H1 (cell line): ENCODE measurements at regions not wholly inside any gene's neighbourhood (a gene's known extent, or its start where the extent isn't known, plus 50 kb on each side); places are given as distances from the start of the nearest gene placed in this dataset.

ENCODE experiments used
- CTCF ChIA-PET: fragments of 300-600 bp; sonication (Branson Sonifier 250); formaldehyde crosslinking; loops from one replicate; lab custom pipeline; 2021; ENCODE audit not compliant: partially characterized antibody; lab: Charles Lee
- POLR2A ChIA-PET: fragments of 300-600 bp; sonication (Branson Sonifier 250); formaldehyde crosslinking; loops from one replicate; lab custom pipeline; 2021; ENCODE audit warnings: inconsistent platforms; ENCODE audit not compliant: partially characterized antibody; lab: Charles Lee
- DNase-seq, 2 experiments: peaks; one replicate each; pipeline versions ENCODE4 v3.0.0 to v3.0.0-alpha.2; 2010 to 2022; ENCODE audit warnings: low spot score in 2 of 2, low read depth in 1 of 2, mixed read lengths in 1 of 2
- FAIRE-seq: peaks from 2 replicates; lab custom pipeline; 2011; peaks lifted over from hg19 to GRCh38; lab: Jason Lieb, UNC
- H2AFZ ChIP-seq: 2 replicates; pipeline ENCODE4 v1.8.1; 2012; ENCODE audit warnings: low read length, inconsistent platforms
- H2AK5ac ChIP-seq: 2 replicates; pipeline ENCODE4 v1.6.1; 2013; ENCODE audit warnings: low read depth, low read length
- H2BK120ac ChIP-seq: replicated peaks from 2 replicates; pipeline ENCODE3; 2013; ENCODE audit warnings: low read depth, low read length, inconsistent platforms
- H2BK12ac ChIP-seq: 2 replicates; pipeline ENCODE4 v1.6.1; 2013; ENCODE audit warnings: low read depth, low read length
- H2BK15ac ChIP-seq: 2 replicates; pipeline ENCODE4 v1.6.1; 2013; ENCODE audit warnings: low read length
- H2BK20ac ChIP-seq: 2 replicates; pipeline ENCODE4 v1.6.1; 2013; ENCODE audit warnings: low read length
- H2BK5ac ChIP-seq: 2 replicates; pipeline ENCODE4 v1.6.1; 2013; ENCODE audit warnings: low read depth, low read length
- H3K14ac ChIP-seq: 2 replicates; pipeline ENCODE4 v1.6.1; 2013; ENCODE audit warnings: inconsistent platforms; ENCODE audit not compliant: insufficient read length
- H3K18ac ChIP-seq: 2 replicates; pipeline ENCODE4 v1.6.1; 2013; ENCODE audit warnings: low read length; ENCODE audit errors: extremely low read depth
- H3K23ac ChIP-seq: 2 replicates; pipeline ENCODE4 v1.6.1; 2013; ENCODE audit warnings: inconsistent platforms; ENCODE audit not compliant: insufficient read length
- H3K23me2 ChIP-seq: 2 replicates; pipeline ENCODE4 v1.6.1; 2013; ENCODE audit warnings: low read depth, low read length
- H3K27ac ChIP-seq: 2 replicates; pipeline ENCODE4 v1.6.1; 2011; ENCODE audit warnings: low read depth, low read length, inconsistent platforms
- H3K27me3 ChIP-seq, 4 experiments: replicated peaks in 1 of 4; 1 replicate in 1 of 4; 2 replicates in 3 of 4; pipeline versions ENCODE4 v1.6.1 to v1.8.1; 2011 to 2013; ENCODE audit warnings: low read length in 3 of 4, mild to moderate bottlenecking in 3 of 4, inconsistent platforms in 2 of 4, mixed read lengths in 2 of 4, moderate library complexity in 1 of 4; ENCODE audit not compliant: control insufficient read depth in 3 of 4, insufficient read depth in 3 of 4; ENCODE audit errors: extremely low read depth in 1 of 4
- H3K36me3 ChIP-seq, 4 experiments: 2 replicates each; pipeline versions ENCODE4 v1.6.1 to v1.8.1; 2011 to 2013; ENCODE audit warnings: mild to moderate bottlenecking in 4 of 4, low read length in 3 of 4, moderate library complexity in 2 of 4, control low read depth in 1 of 4, inconsistent platforms in 1 of 4; ENCODE audit not compliant: insufficient read depth in 4 of 4, control insufficient read depth in 2 of 4
- H3K4ac ChIP-seq: replicated peaks from 2 replicates; pipeline ENCODE3; 2013; ENCODE audit warnings: low read length, low read depth, mixed read lengths, inconsistent platforms; ENCODE audit not compliant: insufficient read length
- H3K4me1 ChIP-seq, 4 experiments: replicated peaks in 1 of 4; 1 replicate in 1 of 4; 2 replicates in 3 of 4; pipeline versions ENCODE4 v1.6.1 to v1.8.1; 2011 to 2013; ENCODE audit warnings: low read length in 3 of 4, inconsistent platforms in 2 of 4, mixed read lengths in 1 of 4; ENCODE audit not compliant: insufficient read depth in 4 of 4, control insufficient read depth in 3 of 4
- H3K4me2 ChIP-seq, 2 experiments: 2 replicates each; pipeline versions ENCODE4 v1.6.1 to v1.8.1; 2011 to 2013; ENCODE audit warnings: low read depth in 2 of 2, low read length in 2 of 2, control low read depth in 1 of 2, inconsistent platforms in 1 of 2, mild to moderate bottlenecking in 1 of 2; ENCODE audit not compliant: insufficient read depth in 1 of 2
- H3K4me3 ChIP-seq, 4 experiments: fragments of 200-600, 300-600 bp in 1 of 4; sonication (generic), shearing (Covaris generic), sonication (Bioruptor Twin) in 1 of 4; 2 replicates each; pipeline versions ENCODE4 v1.5.1 to v1.8.1; 2011 to 2016; ENCODE audit warnings: low read length in 4 of 4, low read depth in 3 of 4, control low read depth in 2 of 4, inconsistent platforms in 2 of 4, mild to moderate bottlenecking in 2 of 4, mixed read lengths in 1 of 4, moderate library complexity in 1 of 4; ENCODE audit not compliant: insufficient read depth in 2 of 4; ENCODE audit errors: extremely low read depth in 1 of 4
- H3K56ac ChIP-seq: replicated peaks from 2 replicates; pipeline ENCODE3; 2013; ENCODE audit warnings: low read depth, mild to moderate bottlenecking, mixed read lengths, low read length, inconsistent platforms; ENCODE audit not compliant: insufficient read length
- H3K79me1 ChIP-seq: 2 replicates; pipeline ENCODE4 v1.6.1; 2013; ENCODE audit warnings: low read depth, low read length, control low read depth
- H3K79me2 ChIP-seq, 2 experiments: 2 replicates each; pipeline versions ENCODE4 v1.6.1 to v1.8.1; 2012 to 2013; ENCODE audit warnings: low read length in 2 of 2, mild to moderate bottlenecking in 2 of 2, inconsistent platforms in 1 of 2; ENCODE audit not compliant: insufficient read depth in 2 of 2, control insufficient read depth in 1 of 2
- H3K9ac ChIP-seq, 4 experiments: replicated peaks in 1 of 4; 1 replicate in 1 of 4; 2 replicates in 3 of 4; pipeline versions ENCODE4 v1.6.1 to v1.8.1; 2011 to 2013; ENCODE audit warnings: low read depth in 3 of 4, low read length in 3 of 4, control low read depth in 2 of 4, mild to moderate bottlenecking in 2 of 4, moderate library complexity in 2 of 4, inconsistent platforms in 1 of 4; ENCODE audit errors: extremely low read depth in 1 of 4
- H3K9me3 ChIP-seq, 2 experiments: 2 replicates each; pipeline versions ENCODE4 v1.6.1 to v1.8.1; 2012 to 2013; ENCODE audit warnings: mild to moderate bottlenecking in 2 of 2, moderate library complexity in 2 of 2, control low read depth in 1 of 2, inconsistent platforms in 1 of 2, low read depth in 1 of 2, low read length in 1 of 2, mixed read lengths in 1 of 2; ENCODE audit not compliant: insufficient read depth in 2 of 2
- H4K20me1 ChIP-seq, 2 experiments: replicated peaks in 1 of 2; 2 replicates each; pipeline versions ENCODE3 to v1.8.1; 2011 to 2013; ENCODE audit warnings: inconsistent platforms in 2 of 2, low read length in 2 of 2, mild to moderate bottlenecking in 1 of 2; ENCODE audit not compliant: insufficient read depth in 2 of 2, control insufficient read depth in 1 of 2
- H4K5ac ChIP-seq: 2 replicates; pipeline ENCODE4 v1.6.1; 2013; ENCODE audit warnings: low read length, low read depth, mixed read lengths, inconsistent platforms; ENCODE audit not compliant: insufficient read length
- H4K8ac ChIP-seq: 2 replicates; pipeline ENCODE4 v1.8.0; 2013; ENCODE audit warnings: mild to moderate bottlenecking, moderate library complexity, low read length, inconsistent platforms; ENCODE audit not compliant: insufficient read depth; ENCODE audit errors: extremely low read depth
- H4K91ac ChIP-seq: replicated peaks from 2 replicates; pipeline ENCODE3; 2013; ENCODE audit warnings: low read length, mixed read lengths, inconsistent platforms; ENCODE audit not compliant: insufficient read length
- ASH2L ChIP-seq: fragments of 200-600, 300-600 bp; sonication (generic); IDR thresholded peaks from one replicate; pipeline ENCODE4 v1.7.1; 2017; ENCODE audit warnings: low read length
- CHD1 ChIP-seq: IDR thresholded peaks from 2 replicates; pipeline ENCODE4 v1.6.1; 2012; ENCODE audit warnings: low read depth, low read length, improper control_type of control experiment
- CTBP2 ChIP-seq: IDR thresholded peaks from 2 replicates; pipeline ENCODE4 v1.7.0; 2011; ENCODE audit warnings: borderline replicate concordance, mild to moderate bottlenecking, moderate library complexity, mixed read lengths, low read length; ENCODE audit not compliant: insufficient read depth, insufficient read length
- EP300 ChIP-seq, 2 experiments: IDR thresholded peaks; 1 replicate in 1 of 2; 2 replicates in 1 of 2; pipeline ENCODE4 v1.6.1; 2011 to 2012; ENCODE audit warnings: low read depth in 2 of 2, low read length in 2 of 2, mild to moderate bottlenecking in 2 of 2, borderline replicate concordance in 1 of 2, inconsistent platforms in 1 of 2, moderate library complexity in 1 of 2
- HDAC6 ChIP-seq: IDR thresholded peaks from one replicate; pipeline ENCODE4 v1.7.1; 2012; ENCODE audit warnings: low read depth, mild to moderate bottlenecking, inconsistent platforms, low read length, moderate library complexity
- NRF1 ChIP-seq: IDR thresholded peaks from 2 replicates; pipeline ENCODE4 v1.6.1; 2011; ENCODE audit warnings: mild to moderate bottlenecking, low read depth, low read length, improper control_type of control experiment
- SP1 ChIP-seq: IDR thresholded peaks from 2 replicates; pipeline ENCODE4 v1.6.1; 2011; ENCODE audit warnings: low read depth, low read length
- SP4 ChIP-seq: IDR thresholded peaks from 2 replicates; pipeline ENCODE4 v1.6.1; 2012; ENCODE audit warnings: low read length, inconsistent platforms
- SRF ChIP-seq: IDR thresholded peaks from 2 replicates; pipeline ENCODE4 v1.6.1; 2011; ENCODE audit warnings: mild to moderate bottlenecking, low read depth, low read length, moderate library complexity
- SUZ12 ChIP-seq: fragments of 200-600 bp; sonication (generic); IDR thresholded peaks from 2 replicates; pipeline ENCODE4 v1.6.1; 2012; ENCODE audit warnings: mild to moderate bottlenecking, inconsistent platforms, low read length, moderate library complexity, mixed read lengths
- WGBS, 2 experiments: shearing (Covaris generic) in 1 of 2; methylation state at CpG; one replicate each; pipeline versions ENCODE4 v1.1.6 to v1.1.7; 2013 to 2015; ENCODE audit warnings: low lambda C conversion rate in 2 of 2, mixed read lengths in 2 of 2, inconsistent platforms in 1 of 2, low coverage in 1 of 2, missing lambda C conversion rate in 1 of 2; ENCODE audit not compliant: insufficient replicate concordance in 2 of 2, insufficient coverage in 1 of 2, insufficient read length in 1 of 2; ENCODE audit errors: extremely low coverage in 1 of 2, missing lambda C conversion rate in 1 of 2; 5-methylcytosine and 5-hydroxymethylcytosine counted together

DNA sequence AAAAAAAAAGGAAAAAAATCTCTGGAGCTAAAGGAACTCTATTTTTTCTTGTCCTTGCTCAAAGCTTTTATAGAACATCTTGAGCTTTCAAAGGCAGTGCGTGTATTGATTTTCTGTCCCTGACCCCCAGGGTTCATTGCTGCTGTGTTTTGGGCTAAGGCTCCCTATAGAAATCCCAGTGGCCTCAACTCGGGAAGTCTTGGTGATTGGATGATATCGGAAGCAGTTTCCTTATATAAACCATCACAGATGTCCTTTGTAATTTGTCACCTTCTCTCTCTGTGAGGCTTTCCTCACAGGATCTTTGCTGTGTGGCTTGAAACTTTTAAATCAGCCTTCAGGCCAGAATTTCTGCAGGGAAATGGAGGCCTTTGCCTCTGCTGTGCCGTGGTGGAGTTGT is 397.7 kb downstream of the RPS6KC1 start:
- Histone ChIP-seq H3K27ac (no peak overlapping the region), H4K5ac (no peak overlapping the region), H3K36me3 (no peaks in the 10 kb centered on the region), H3K79me2 (no peaks in the 10 kb centered on the region), H2AK5ac (no peak overlapping the region), H2BK12ac (no peak overlapping the region), H3K4me1 (peaks cover 0 to 15% (median 3%) of the 10 kb centered on the region in 4 experiments; a peak in 5 of 7 replicates), H2BK5ac (no peak overlapping the region), H3K9ac (no peak overlapping the region), H3K56ac (no peak overlapping the region), H4K8ac (no peak overlapping the region), H3K23me2 (no peaks in the 10 kb centered on the region), H3K27me3 (no peaks in the 10 kb centered on the region), H4K20me1 (no peaks in the 10 kb centered on the region), H3K14ac (no peak overlapping the region), H2AFZ (no peak overlapping the region), H3K9me3 (no peaks in the 10 kb centered on the region), H3K4ac (no peak overlapping the region), H3K4me3 (no peak overlapping the region), H3K4me2 (no peak overlapping the region), H2BK20ac (no peak overlapping the region), H3K79me1 (no peaks in the 10 kb centered on the region), H3K23ac (no peak overlapping the region), H4K91ac (no peak overlapping the region), H2BK15ac (no peak overlapping the region), H2BK120ac (no peak overlapping the region), H3K18ac (no peak overlapping the region)
- FAIRE-seq (no peak), DNase-seq (no peak)
- CTCF ChIA-PET: interaction anchor here (1.0 kb wide), 1 partner anchor 24 kb away, joined by 3 read pairs; no protein-coding TSS in a partner anchor
- WGBS, 2 experiments: 93% methylated on average over 4 of the region's 4 CpGs; no CpG with 5 or more reads in 1 of the 2 experiments
- POLR2A ChIA-PET: interaction anchor here (0.6 kb wide), 1 partner anchor 462 kb away, joined by 3 read pairs; no protein-coding TSS in a partner anchor
- TF ChIP-seq HDAC6: no peak
- no peak for TF ChIP-seq NRF1
- TF ChIP-seq CTBP2: no peak
- TF ChIP-seq ASH2L: no peak
- TF ChIP-seq SRF: no peak
- no peak for TF ChIP-seq CHD1
- no peak for TF ChIP-seq EP300 (IDR thresholded peaks at IDR 0.05; ENCODE audit: borderline replicate concordance in 1 of 2, low read depth in 2 of 2, low read length in 2 of 2)
- TF ChIP-seq SP1: no peak
- TF ChIP-seq SUZ12: no peak
- no peak for TF ChIP-seq SP4
